ENCODE measurements at regions not wholly inside any gene's neighbourhood (a gene's known extent, or its start where the extent isn't known, plus 50 kb on each side); places are given as distances from the start of the nearest gene placed in this dataset.

DNA sequence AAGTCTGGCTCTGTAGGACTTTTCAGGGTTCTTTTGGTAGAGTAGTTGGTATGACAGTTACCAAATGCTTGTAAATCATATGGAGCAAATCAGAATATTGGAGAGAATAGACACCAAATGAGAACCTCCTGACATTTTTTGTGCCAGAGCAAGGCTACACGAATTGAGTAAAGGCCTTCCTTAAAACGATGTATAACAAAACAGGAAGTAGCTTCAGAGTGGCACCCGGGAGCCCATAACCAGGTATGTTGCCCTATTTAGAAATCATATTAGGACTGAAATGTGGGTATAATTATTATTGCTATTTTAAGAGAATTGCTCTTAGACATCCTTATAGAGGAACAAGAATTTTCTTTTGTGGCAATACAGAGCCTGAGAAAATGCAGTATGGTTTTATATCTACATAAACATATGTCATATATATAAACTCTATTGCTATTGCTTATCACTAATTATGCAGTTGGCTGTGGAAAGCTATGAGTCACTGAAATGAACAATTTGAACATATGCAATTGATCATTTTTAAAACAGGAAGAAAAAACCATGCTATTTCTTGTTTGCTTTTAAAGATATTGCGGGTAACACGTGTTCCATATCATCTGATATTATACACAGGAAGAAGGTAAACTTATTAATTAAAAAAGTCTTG lies 197.4 kb upstream of the MTPN start:
- DNase-seq (ENCODE audit: low spot score): no peak

DNA sequence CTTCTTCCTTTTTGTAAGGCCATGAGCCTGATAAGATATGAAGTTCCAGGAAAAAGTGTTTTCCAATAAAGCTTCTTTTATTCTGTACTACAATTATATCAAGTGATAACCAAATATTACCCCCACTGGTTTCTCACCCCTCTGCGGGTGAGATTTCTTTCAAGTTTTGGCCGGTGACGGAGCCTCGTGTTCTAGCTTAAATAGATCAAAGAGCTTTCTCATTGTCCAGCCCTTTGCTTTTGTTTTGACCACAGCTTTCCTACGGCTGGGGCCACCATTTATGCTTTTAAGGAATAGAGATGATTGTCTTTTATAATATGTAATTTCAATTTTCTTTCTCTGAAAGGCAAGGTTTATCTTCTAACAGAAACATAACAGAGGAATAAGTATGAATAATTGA lies 196.7 kb upstream of the MTPN start:
- no peak for DNase-seq (ENCODE audit: low spot score)

DNA sequence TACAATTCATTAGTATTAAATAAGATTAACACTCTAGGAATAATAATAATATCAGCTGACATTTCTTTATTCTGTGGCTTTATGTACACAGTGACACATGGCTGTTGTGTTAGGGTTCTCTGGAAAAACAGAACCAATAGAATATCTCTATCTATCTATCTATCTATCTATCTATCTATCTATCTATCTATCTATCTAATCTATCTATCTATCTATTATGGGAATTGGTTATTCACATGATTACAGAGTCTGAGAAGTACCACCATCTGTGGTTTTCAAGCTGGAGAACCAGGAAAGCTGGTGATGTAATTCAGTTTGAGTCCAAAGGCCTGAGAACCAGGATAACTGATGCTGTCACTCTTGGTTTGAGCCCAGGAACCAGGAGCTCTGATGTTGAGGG lies 194.1 kb upstream of the MTPN start:
- no peak for DNase-seq (ENCODE audit: low spot score)

DNA sequence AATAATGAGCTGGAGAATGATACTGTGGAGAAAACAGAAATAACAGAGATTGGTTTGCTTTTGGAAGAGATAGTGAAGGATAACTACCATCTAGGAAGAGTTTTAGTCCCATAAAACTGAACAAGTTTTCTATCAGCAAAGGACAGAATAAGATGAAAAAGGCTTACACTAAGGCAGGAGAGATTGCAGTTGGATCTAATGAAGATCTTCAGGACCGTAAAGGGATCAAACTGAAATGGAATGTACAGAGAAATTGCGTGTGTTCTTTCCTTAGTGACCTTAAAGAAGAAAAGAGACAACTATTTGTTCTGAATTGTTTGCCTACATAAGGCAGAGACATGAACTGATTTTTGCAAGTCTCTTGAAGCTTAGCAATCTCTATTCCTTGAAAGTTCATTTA lies 191.7 kb upstream of the MTPN start:
- DNase-seq (ENCODE audit: low spot score): no peak

DNA sequence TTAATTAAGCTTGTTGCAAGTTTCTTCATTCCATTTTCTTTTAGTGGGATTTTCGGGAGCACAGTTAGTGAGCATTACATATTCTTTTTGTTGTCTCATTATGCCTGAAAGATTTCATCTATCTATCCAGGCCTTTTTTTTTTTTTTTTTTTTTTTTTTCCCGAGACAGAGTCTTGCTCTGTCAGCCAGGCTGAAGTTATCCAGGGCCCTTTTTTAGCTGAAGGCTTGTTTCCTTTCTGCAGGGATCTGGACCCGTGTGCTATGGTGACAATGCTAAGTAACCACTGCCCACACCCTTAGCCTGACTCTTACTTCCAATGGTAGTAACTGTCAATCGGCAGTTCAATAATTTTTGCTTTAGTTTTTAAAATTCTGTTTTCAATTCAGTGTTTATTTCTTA lies 190.8 kb upstream of the MTPN start:
- DNase-seq (ENCODE audit: low spot score): no peak

DNA sequence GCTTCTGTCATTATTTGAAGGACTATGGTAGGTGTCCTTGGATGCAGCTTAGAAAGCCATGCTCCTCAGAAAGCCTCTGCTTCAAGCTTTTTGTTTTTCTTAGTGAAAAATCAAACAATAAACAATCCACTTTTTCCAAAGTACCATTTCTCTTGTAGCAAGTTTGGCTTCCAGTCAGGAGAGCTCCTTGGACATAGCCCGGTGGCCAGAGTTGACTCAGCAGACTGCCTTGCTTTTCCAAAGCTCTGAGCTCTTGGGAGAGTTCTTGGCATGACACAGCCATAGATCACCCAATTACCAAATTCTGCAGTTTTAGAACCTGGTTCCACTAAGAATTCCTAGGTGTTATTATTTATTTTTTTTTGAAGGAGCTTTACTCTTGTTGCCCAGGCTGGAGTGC lies 189.4 kb upstream of the MTPN start:
- no peak for DNase-seq (ENCODE audit: low spot score)

DNA sequence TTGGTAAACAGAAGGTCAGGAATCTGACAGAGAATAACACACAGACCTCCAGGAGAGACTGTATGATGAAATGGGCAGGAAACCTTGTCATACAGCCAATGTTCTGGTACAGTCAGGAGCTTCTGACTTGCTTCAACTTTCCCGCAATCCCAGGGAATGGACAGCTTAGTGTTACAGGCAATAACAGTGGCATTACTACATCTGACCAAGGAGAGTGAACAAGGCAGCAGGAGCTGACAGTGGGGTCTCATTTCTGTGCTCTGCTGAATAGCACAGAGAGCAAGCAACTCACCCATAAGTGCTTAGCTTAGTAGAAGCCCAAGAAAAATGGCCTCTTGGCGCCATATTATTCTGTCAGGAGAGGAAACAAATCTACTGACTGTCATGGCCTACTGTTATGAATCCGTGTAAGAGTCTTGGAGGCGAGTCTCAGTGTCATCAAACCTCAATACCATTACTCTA lies 186.2 kb upstream of the MTPN start:
- DNase-seq (ENCODE audit: low spot score): no peak

DNA sequence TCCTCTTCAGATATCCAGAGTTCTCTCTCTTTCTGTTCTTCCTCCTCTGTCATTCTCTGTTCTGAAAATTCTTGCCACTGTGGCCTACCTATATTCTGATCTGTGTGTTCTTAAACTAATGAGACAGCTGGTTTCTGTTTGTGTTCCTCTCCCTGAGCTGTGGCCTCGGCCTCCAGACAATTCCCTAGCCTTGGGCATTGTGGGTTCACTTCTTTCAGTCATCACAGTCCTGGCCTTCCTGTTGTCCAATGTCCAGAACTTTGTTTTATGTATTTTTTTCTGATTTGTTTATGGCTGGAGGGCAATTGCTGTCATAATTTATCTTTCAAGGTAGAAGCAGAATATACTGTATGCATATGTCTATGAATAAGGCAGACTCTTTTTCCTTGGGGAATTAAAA lies 173.2 kb upstream of the MTPN start:
- no peak for DNase-seq (ENCODE audit: low spot score)

DNA sequence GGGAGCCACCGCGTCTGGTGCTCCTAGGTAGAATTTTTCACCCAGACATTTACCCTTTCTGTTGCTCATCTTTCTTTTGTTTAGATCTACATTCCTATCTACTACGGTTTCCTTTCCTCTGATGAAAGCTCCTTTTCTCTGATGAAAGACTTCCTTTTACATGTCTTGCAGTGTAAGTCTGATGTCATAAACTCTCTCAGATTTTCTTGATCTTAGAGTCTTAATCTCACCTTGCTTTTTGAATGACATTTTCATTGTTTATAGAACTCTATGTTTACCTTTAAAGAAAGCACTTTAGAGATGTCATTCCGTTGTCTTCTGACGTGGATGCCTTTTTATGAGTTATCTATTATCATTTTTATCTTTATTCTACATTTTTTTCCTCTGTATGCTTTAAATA lies 171.8 kb upstream of the MTPN start:
- DNase-seq (ENCODE audit: low spot score): no peak

DNA sequence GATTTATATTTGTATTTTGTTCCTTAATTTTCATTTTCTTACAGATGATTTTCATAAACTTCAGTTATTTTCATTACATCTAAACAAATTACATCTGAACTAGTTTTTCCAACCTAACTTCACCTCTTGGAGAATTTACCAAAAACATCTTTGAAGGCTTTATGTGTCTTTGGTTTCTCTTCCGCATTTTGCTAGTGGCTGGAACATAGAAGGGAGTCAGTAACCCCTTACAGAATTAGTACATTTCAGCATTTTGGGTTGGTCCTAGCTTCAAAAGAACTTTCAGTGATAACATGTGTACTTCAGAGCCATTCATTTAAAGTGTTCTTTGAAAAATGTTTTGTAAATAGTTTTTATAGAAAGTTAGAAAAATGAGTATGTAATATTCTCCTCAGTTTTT lies 169.8 kb upstream of the MTPN start:
- no peak for DNase-seq (ENCODE audit: low spot score)

DNA sequence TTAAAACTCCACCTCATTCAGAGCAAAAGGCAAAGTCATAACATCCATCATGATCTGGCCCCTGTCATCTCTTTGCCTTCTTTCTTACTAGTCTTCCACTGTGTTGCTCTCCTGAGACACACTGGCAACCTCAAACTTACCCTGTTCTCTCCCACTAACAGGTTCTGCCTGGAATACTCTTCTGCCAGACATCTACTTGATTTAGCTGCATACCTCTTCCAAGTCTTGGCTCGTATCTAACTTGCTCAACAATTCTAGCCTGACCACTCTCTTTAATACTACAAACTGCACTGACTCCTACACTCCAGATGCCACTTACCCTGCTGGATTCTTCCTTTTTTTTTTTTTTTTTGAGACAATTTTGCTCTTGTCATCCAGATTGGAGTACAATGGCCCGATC lies 167.0 kb upstream of the MTPN start:
- no peak for DNase-seq (ENCODE audit: low spot score)

DNA sequence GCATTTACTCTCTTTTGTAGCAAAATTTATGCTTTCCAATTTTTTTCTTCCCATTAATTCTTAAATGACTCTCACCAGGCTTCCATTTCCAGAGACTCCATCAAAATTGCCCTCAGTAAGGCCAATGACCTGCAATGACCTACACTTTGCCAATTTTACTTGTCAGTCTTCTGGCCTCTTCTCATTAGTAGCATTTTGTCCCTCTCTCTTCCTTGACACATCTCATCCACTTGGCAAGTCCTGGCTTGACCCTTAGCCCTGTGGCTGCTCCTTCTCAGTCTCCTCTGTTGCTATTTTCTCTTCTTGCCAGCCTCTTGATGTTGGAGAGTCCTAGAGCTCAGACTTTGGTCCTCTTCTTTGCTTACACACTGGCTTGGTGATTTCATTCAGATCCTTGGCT lies 166.1 kb upstream of the MTPN start:
- DNase-seq (ENCODE audit: low spot score): no peak

DNA sequence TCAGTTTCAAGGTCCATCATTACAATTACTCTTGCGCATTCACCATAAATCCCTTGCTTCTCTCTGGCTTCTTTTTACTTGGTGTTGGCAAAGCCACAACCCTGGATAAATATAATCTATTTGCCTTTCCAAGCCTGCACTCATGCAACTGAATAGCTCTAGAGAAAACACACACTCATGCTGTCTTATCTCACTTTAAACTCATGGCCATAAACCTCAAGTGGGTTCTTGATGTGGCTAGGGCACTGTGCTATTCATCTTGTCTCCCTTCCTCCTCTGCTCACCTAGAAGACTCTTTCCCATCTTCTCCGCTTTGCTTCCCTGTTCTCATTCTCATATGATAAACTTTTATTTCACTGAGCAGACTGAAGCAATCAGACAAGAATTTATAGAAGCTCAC lies 165.4 kb upstream of the MTPN start:
- no peak for DNase-seq (ENCODE audit: low spot score)

DNA sequence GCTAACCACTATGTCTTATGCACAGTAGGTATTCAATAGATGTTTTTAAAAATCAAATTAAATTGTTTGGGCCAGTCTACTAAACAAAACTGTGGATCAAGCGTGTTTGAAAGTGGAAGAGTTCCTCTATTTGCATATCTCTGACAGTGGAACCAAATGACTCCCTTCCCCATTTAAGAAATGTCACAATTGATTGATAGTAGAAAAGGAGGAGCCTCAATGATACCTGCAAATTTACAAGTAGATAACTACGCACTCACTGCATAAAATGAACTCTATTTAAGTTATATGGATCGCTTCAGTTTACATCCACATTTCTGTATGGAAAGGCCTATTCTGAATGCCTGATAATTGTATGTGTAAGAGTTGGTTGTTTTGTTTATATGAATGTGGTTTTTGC lies 163.3 kb upstream of the MTPN start:
- DNase-seq (ENCODE audit: low spot score): no peak

DNA sequence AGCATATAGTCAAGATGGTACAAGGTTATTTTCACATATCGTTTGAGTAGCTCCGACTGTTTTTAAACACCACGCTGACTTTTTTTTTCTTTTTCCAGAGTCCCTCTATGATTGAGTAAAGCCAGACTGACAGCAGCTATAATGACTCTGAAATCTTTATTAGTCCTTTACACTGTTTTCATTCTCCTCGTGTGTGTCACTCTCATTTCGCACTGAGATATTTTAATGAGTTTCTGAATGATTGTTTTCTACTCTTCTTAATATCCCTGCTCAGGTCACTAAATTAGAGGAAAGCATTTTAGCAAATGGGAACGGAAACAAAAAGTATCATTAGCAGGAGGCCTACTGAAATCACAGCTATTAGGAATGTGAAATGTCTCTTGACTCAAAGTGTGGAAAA lies 162.3 kb upstream of the MTPN start:
- no peak for DNase-seq (ENCODE audit: low spot score)

DNA sequence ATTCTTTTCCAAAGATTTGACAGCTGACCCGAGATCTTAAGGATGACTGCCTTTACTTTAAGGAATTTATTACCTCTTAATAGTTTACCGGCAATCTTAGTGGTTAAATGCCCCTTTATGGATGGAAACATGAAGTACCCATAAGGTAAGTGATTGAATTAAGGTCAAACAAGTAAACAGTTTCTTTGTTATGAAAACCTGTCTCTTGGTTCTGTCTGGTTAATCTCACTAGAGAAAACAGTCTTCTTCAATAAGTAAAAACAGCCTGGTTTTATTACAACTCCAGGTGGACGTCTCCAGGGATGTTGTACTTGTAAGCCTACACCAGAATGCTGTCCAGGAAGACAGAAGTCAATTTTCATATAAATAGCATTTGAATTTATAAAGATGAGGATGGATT lies 161.8 kb upstream of the MTPN start:
- DNase-seq (ENCODE audit: low spot score): no peak

DNA sequence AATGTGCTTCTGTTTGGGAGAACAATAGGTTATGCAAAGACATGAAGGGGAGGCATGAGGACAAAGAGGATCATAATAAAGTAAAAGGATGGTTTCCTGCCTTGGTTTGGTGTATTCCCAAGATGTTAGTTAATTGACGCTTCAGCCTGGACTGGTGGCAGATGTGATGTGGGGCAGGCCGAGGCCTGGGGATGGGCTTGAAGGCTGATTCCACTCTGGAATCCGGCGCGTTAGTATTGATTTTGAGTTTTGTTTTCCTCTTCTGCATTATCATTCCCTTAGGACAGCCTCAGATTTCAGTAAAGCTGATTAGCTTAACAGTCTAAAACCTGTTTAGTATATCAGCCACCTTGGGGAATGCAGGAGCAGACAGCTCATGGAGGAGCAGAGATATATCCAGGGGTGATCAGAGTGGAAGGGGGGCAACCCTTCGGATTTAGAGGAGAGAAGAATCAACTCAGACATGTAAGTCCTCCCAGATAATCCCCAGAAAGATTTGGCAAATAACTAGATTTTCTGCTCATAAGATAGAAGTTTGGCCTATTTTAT lies 159.8 kb upstream of the MTPN start:
- DNase-seq (ENCODE audit: low spot score): no peak

DNA sequence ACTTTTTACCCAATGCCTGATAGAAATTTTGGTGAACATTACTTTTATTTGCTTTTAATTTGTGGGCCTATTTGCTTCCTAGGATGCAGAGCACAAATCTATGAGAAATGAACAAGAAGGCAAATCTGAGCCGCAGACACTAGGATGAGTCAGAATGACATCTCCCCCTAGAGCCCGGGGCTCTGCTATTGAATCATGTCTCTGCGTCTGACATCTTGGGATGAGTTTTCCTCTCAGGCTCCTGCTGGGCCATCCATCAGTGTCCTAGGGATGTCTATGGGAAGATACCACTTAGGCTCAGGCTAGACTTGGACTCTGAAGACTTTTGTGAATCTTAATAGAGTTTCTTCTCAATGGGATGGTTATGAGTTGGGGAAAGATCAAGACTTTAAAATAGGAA lies 157.3 kb upstream of the MTPN start:
- no peak for DNase-seq (ENCODE audit: low spot score)

DNA sequence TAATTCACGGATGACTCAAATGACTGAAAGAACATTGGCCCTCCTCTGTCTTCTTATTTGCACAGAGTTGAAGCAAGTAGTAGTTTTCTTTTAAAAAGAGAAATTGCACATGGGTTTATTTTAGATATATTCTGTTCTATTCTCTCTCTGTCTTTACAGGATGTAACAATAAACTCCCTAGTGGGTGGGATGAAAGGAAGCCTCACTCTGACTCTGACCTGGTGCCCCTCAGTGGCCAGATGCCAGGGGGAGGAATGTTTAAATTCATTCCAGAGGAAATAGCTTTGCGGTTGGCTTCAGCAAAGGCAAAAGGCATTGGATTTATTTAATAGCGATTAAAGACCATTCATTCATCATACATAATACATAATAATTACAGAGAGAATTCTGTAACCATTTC lies 156.4 kb upstream of the MTPN start:
- DNase-seq (ENCODE audit: low spot score): no peak

DNA sequence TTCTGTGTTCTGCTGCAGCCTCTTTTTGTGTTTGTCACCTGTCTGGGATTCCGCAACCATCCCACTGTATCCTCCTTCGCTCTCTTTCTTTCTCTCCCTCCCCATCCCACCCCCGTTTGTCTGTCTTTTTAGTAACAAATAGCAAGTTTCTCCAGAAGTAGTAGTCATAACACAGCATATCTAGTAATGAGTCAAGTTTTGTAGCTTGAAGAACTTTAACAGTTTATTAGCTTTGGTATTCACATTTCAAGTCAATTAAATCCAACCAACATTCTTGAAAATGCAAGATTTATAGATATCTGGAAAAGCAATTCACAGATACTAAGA lies 154.1 kb upstream of the MTPN start:
- no peak for DNase-seq (ENCODE audit: low spot score)

DNA sequence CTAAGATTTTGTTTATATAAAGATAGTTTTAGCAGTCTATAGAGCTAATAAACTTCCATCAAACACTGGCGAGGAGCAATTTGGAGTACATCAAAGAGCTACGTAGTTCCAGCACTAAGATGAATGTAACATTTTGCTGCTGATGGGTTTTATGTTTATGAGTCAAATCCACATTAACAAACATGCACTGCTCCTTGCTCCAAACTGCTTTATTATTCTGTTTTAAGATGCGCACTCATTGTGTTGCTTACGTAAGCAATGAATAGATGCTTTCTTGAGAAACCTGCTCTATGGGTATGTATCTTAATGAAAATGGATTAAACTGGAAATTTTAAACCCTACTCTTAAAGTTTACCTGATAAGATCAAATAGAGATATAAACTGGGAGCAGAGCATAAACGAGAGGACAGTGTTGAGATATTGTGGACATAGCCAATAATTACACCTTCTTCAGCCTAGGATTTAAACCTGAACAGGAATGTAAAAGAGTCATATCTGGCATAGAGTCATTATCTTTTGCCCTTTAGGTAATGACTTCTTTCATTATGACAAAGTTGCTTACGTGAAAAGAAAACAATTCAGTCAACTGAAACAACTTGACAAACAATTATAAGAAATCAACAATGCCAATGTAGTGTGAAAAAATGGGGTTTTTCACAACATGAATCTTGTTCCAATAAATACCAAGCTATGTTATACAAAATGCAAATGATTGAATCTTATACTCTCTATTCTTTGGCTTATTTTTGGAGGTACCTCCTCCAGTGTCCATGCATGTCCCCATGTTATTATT lies 153.5 kb upstream of the MTPN start:
- DNase-seq (ENCODE audit: low spot score): no peak

DNA sequence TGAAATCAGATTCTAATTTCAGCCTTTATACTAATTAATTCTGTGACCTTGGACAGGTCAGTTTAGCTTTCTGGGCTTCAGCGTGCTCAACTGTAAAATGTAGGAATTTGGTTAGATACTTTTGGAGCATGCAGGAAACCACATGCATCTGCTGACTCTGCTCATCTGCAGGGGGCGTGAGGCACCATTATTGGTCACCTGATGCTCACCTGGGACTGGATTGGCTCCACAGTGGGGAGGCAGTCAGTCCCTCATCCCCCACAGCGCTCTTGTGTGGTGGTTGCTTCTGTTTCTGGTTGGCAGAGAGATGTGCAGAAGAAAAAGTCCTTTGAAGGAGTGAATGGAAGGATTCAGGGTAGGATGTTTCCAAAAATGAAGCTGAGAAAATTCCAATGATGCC lies 150.9 kb upstream of the MTPN start:
- DNase-seq (ENCODE audit: low spot score): no peak

DNA sequence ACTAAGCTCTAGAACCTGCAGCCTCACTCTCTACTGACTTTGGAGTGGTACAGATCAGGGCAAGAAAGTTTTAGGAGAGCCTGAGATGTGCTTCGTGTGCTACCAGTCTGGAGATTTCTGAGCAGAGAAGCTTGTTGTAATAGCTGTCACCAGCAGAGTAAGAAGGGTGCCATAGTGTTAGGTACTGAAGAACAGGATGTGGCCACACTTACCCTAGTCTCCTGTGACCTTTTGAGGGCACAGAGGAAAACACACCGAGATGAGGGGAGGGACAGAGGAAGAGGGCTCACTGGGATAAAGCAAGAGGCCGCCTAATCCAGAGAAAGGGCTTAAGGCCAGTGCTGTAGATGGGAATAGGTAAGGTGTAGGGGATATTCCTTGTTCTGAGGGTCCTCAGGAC lies 146.2 kb upstream of the MTPN start:
- DNase-seq (ENCODE audit: low spot score): no peak

DNA sequence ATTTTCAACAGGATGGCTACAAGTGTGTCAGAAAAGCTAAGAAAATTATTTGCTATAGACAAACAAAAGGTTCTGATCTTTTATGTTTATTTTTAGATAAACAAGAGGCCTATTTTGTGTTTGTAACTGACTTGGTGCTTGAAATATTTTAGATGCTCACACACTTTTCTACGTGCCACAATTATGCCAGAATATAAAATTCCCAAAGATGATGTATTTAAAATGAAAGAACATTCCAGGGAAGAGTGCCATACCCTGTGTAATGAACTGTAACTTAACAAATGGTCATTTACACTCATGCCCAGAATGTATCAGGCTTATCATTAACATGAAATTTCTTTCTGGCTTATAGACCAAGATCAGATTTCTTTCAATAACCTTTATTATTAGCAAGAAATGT lies 144.9 kb upstream of the MTPN start:
- no peak for DNase-seq (ENCODE audit: low spot score)
